ENCODE measurements at regions not wholly inside any gene's neighbourhood (a gene's known extent, or its start where the extent isn't known, plus 50 kb on each side); places are given as distances from the start of the nearest gene placed in this dataset.

GRCh38 chr3:177321819-177322218 lies 124.5 kb upstream of the TBL1XR1 start:
- H3K4me1 ChIP-seq, result no peaks in the 10 kb centered on the region
- H3K27ac ChIP-seq, result no peak overlapping the region
- DNase-seq (ENCODE audit: low spot score in 2 of 2), result no peak
- H3K36me3 ChIP-seq, result no peaks in the 10 kb centered on the region
- 86% methylated on average over 6 of the region's 6 CpGs for whole genome bisulfite sequencing
- no peaks in the 10 kb centered on the region for H3K27me3 ChIP-seq
- no peak overlapping the region for H3K4me3 ChIP-seq
- TF ChIP-seq POLR2A (IDR thresholded peaks at IDR 0.05) (no peak), POLR2AphosphoS5 (IDR thresholded peaks at IDR 0.05) (no peak), CTCF (IDR thresholded peaks at IDR 0.05) (no peak), EP300 (IDR thresholded peaks at IDR 0.05) (no peak)
- no peaks in the 10 kb centered on the region for H3K9me3 ChIP-seq

- Histone ChIP-seq H3K27ac (no peak overlapping the region), H3K27me3 (no peaks in the 10 kb centered on the region), H3K9me3 (no peaks in the 10 kb centered on the region), H3K36me3 (no peaks in the 10 kb centered on the region), H3K4me3 (no peak overlapping the region), H3K4me1 (no peaks in the 10 kb centered on the region)
- no peak for TF ChIP-seq POLR2A (IDR thresholded peaks at IDR 0.05)
- TF ChIP-seq POLR2AphosphoS5 (IDR thresholded peaks at IDR 0.05), result no peak
- no peak for TF ChIP-seq CTCF (IDR thresholded peaks at IDR 0.05)
- no peak for TF ChIP-seq EP300 (IDR thresholded peaks at IDR 0.05)
- no peak for DNase-seq (ENCODE audit: low spot score in 2 of 2)
- 78% methylated on average over 10 of the region's 10 CpGs for WGBS
Observed at GRCh38 chr3:177322881-177323280, 125.6 kb upstream of the TBL1XR1 start.

GRCh38 chr3:177329854-177330253 lies 132.6 kb upstream of the TBL1XR1 start:
- Histone ChIP-seq H3K36me3 (no peaks in the 10 kb centered on the region), H3K27ac (no peak overlapping the region), H3K4me3 (no peak overlapping the region), H3K27me3 (no peaks in the 10 kb centered on the region), H3K9me3 (no peaks in the 10 kb centered on the region), H3K4me1 (peaks cover 16% of the 10 kb centered on the region)
- DNase-seq (ENCODE audit: low spot score in 2 of 2), result no peak
- 38% methylated on average over 3 of the region's 3 CpGs for WGBS
- TF ChIP-seq CTCF (IDR thresholded peaks at IDR 0.05) (no peak), POLR2AphosphoS5 (IDR thresholded peaks at IDR 0.05) (no peak), POLR2A (IDR thresholded peaks at IDR 0.05) (no peak), EP300 (IDR thresholded peaks at IDR 0.05) (no peak)

GRCh38 chr3:177330779-177331178 lies 133.5 kb upstream of the TBL1XR1 start:
- TF ChIP-seq POLR2A (IDR thresholded peaks at IDR 0.05) (no peak), EP300 (IDR thresholded peaks at IDR 0.05) (no peak), POLR2AphosphoS5 (IDR thresholded peaks at IDR 0.05) (no peak), CTCF (IDR thresholded peaks at IDR 0.05) (no peak)

GRCh38 chr3:177331203-177331835 lies 134.0 kb upstream of the TBL1XR1 start:
- no peak overlapping the region for H3K27ac ChIP-seq
- 87% methylated on average over 3 of the region's 3 CpGs for WGBS

More at GRCh38 chr3:177330779-177331178, 133.5 kb upstream of the TBL1XR1 start:
- Histone ChIP-seq H3K4me1 (peaks cover 24% of the 10 kb centered on the region), H3K4me3 (no peak overlapping the region), H3K36me3 (no peaks in the 10 kb centered on the region), H3K27ac (no peak overlapping the region), H3K9me3 (no peaks in the 10 kb centered on the region), H3K27me3 (no peaks in the 10 kb centered on the region)
- no peak for DNase-seq (ENCODE audit: low spot score in 2 of 2)
- 69% methylated on average over 6 of the region's 6 CpGs for WGBS

More at GRCh38 chr3:177331203-177331835, 134.0 kb upstream of the TBL1XR1 start:
- DNase-seq (ENCODE audit: low spot score in 2 of 2), result no peak
- Histone ChIP-seq H3K4me3 (no peak overlapping the region), H3K4me1 (peaks cover 30% of the 10 kb centered on the region), H3K9me3 (no peaks in the 10 kb centered on the region), H3K36me3 (no peaks in the 10 kb centered on the region), H3K27me3 (no peaks in the 10 kb centered on the region)
- TF ChIP-seq EP300 (IDR thresholded peaks at IDR 0.05) (no peak), POLR2A (IDR thresholded peaks at IDR 0.05) (no peak), POLR2AphosphoS5 (IDR thresholded peaks at IDR 0.05) (no peak), CTCF (IDR thresholded peaks at IDR 0.05) (no peak)
